PC-9 (cell line): ENCODE measurements at regions not wholly inside any gene's neighbourhood (a gene's known extent, or its start where the extent isn't known, plus 50 kb on each side); places are given as distances from the start of the nearest gene placed in this dataset.

Experiments
- BruUV-seq: library from RNA; stranded (reverse); fragments of 400-500 nt; replicated peaks from 2 replicates; lab custom pipeline; 2021; lab: Mats Ljungman, UMichigan
- CTCF ChIA-PET: fragments of 300-600 bp; sonication (Branson Sonifier 250); formaldehyde crosslinking; loops from one replicate; lab custom pipeline; 2022; ENCODE audit warnings: antibody characterized with exemption; lab: Charles Lee
- POLR2A ChIA-PET: fragments of 300-600 bp; sonication (Branson Sonifier 250); formaldehyde crosslinking; loops from one replicate; lab custom pipeline; 2022; ENCODE audit warnings: antibody characterized with exemption; ENCODE audit not compliant: unreplicated experiment; lab: Charles Lee
- DNase-seq, 2 experiments: peaks; one replicate each; pipeline versions ENCODE4 v3.0.0 to v3.0.0-alpha.2; 2015 to 2022; ENCODE audit warnings: mixed read lengths in 1 of 2
- H2AFZ ChIP-seq: fragments of 200-600 bp; sonication (generic); 2 replicates; pipeline ENCODE4 v1.8.1; 2017; ENCODE audit warnings: antibody characterized with exemption
- H3F3A ChIP-seq: fragments of 200-600 bp; sonication (generic); 2 replicates; pipeline ENCODE4 v1.8.1; 2017; ENCODE audit warnings: antibody characterized with exemption, mild to moderate bottlenecking, low read depth; ENCODE audit not compliant: insufficient read depth
- H3K27ac ChIP-seq: fragments of 200-600 bp; sonication (generic); 2 replicates; pipeline ENCODE4 v1.6.1; 2016; ENCODE audit warnings: mixed run types
- H3K27me3 ChIP-seq: fragments of 200-600 bp; sonication (generic); 2 replicates; pipeline ENCODE4 v1.6.1; 2016; ENCODE audit warnings: low read depth, mixed run types; ENCODE audit not compliant: insufficient read depth
- H3K36me3 ChIP-seq: fragments of 200-600 bp; sonication (generic); 2 replicates; pipeline ENCODE4 v1.6.1; 2016; ENCODE audit warnings: low read depth, mixed run types
- H3K4me1 ChIP-seq: fragments of 200-600 bp; sonication (generic); replicated peaks from 2 replicates; pipeline ENCODE4 v1.6.1; 2016; ENCODE audit warnings: mixed run types; ENCODE audit not compliant: insufficient read depth
- H3K4me2 ChIP-seq: fragments of 200-600 bp; sonication (generic); 2 replicates; pipeline ENCODE4 v1.6.1; 2017; ENCODE audit warnings: mixed run types
- H3K4me3 ChIP-seq: fragments of 200-600 bp; sonication (generic); 2 replicates; pipeline ENCODE4 v1.6.1; 2016; ENCODE audit warnings: mixed run types
- H3K79me2 ChIP-seq: fragments of 200-600 bp; sonication (generic); 2 replicates; pipeline ENCODE4 v1.6.1; 2017; ENCODE audit warnings: low read depth, mixed run types
- H3K9me2 ChIP-seq: fragments of 200-600 bp; sonication (generic); 2 replicates; pipeline ENCODE4 v1.8.1; 2017; ENCODE audit warnings: mild to moderate bottlenecking; ENCODE audit not compliant: insufficient read depth
- H3K9me3 ChIP-seq: fragments of 200-600 bp; sonication (generic); 2 replicates; pipeline ENCODE4 v1.8.1; 2016; ENCODE audit warnings: low read depth; ENCODE audit not compliant: insufficient read depth
- H4K20me1 ChIP-seq: fragments of 200-600 bp; sonication (generic); 2 replicates; pipeline ENCODE4 v1.8.1; 2017; ENCODE audit not compliant: insufficient read depth
- CTCF ChIP-seq: fragments of 200-600 bp; sonication (generic); conservative IDR thresholded peaks from 2 replicates; pipeline ENCODE4 v1.6.1; 2017; ENCODE audit warnings: mixed run types, antibody characterized with exemption, mild to moderate bottlenecking, moderate library complexity
- EZH2 ChIP-seq: fragments of 200-600 bp; sonication (generic); IDR thresholded peaks from 2 replicates; pipeline ENCODE4 v1.8.0; 2017; ENCODE audit warnings: antibody characterized with exemption, low read depth
- intact Hi-C: fragments of 100-400 bp; cut with micrococcal nuclease; formaldehyde crosslinking; loops from one replicate; pipeline ENCODE4 v1.10.0; 2022; ENCODE audit not compliant: unreplicated experiment

GRCh38 chrX:27404366-27404765 is 58.8 kb downstream of the PPP4R3C start:
- H3K4me2 ChIP-seq: no peak overlapping the region
- H3K27ac ChIP-seq: no peak overlapping the region
- no peaks in the 10 kb centered on the region for H3F3A ChIP-seq
- H2AFZ ChIP-seq: no peak overlapping the region
- H3K36me3 ChIP-seq: no peaks in the 10 kb centered on the region
- no peaks in the 10 kb centered on the region for H4K20me1 ChIP-seq
- ChIA-PET POLR2A (interaction anchor here (0.7 kb wide), 1 partner anchor 12 kb away, joined by 15 read pairs; no protein-coding TSS in a partner anchor), CTCF (no interaction called here)
- no TSS peak for BruUV-seq
- no peaks in the 10 kb centered on the region for H3K79me2 ChIP-seq
- H3K4me3 ChIP-seq: no peak overlapping the region
- H3K9me2 ChIP-seq: no peaks in the 10 kb centered on the region
- H3K9me3 ChIP-seq: no peaks in the 10 kb centered on the region
- TF ChIP-seq CTCF (no peak), EZH2 (no peak)
- no peaks in the 10 kb centered on the region for H3K27me3 ChIP-seq
- intact Hi-C loops: no loop called here
- no peak for DNase-seq
- no peaks in the 10 kb centered on the region for H3K4me1 ChIP-seq

DNA sequence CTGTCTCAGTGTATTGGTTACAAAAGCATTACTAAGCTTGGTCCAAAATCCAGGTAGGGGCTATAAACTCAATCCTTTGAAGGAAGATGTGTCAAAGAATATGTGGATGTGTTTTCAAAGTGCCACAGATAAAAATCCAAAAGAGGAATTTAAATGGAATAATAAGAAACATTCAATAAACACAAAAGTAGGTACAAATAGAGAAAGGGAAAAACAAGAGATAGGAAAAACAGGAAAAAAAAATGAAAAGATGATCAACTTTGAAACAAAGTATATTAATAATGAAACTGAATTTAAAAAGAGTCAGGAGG is 64.0 kb downstream of the PPP4R3C start:
- CTCF ChIA-PET: no interaction called here

GRCh38 chrX:27391623-27392022 is 71.5 kb downstream of the PPP4R3C start:
- Histone ChIP-seq H3K4me1 (no peaks in the 10 kb centered on the region), H2AFZ (no peak overlapping the region), H3K9me3 (no peaks in the 10 kb centered on the region), H3K9me2 (no peaks in the 10 kb centered on the region), H3K36me3 (no peaks in the 10 kb centered on the region), H3K27me3 (no peaks in the 10 kb centered on the region), H3K4me2 (no peak overlapping the region), H3K79me2 (no peaks in the 10 kb centered on the region), H3F3A (no peaks in the 10 kb centered on the region), H3K4me3 (no peak overlapping the region), H4K20me1 (no peaks in the 10 kb centered on the region), H3K27ac (no peak overlapping the region)
- no peak for DNase-seq
- ChIA-PET CTCF (no interaction called here), POLR2A (no interaction called here)
- intact Hi-C loops: no loop called here
- BruUV-seq: no TSS peak
- TF ChIP-seq EZH2 (no peak), CTCF (no peak)

More for the DNA sequence above, 64.0 kb downstream of the PPP4R3C start:
- H3K79me2 ChIP-seq: no peaks in the 10 kb centered on the region; the same call in 1 of the 2 replicates
- H3K9me3 ChIP-seq: no peaks in the 10 kb centered on the region
- DNase-seq: no peak
- H3K27ac ChIP-seq: no peak overlapping the region
- peak overlapping the region; percentile 87; the same call in 1 of the 2 replicates for H3K4me3 ChIP-seq
- H3K36me3 ChIP-seq: no peaks in the 10 kb centered on the region
- H3F3A ChIP-seq: no peaks in the 10 kb centered on the region
- BruUV-seq: no TSS peak
- no peaks in the 10 kb centered on the region for H3K9me2 ChIP-seq
- TF ChIP-seq CTCF (no peak; the same call in 1 of the 2 replicates), EZH2 (no peak)
- H4K20me1 ChIP-seq: no peaks in the 10 kb centered on the region
- peak overlapping the region; percentile 95 for H2AFZ ChIP-seq
- H3K4me2 ChIP-seq: no peak overlapping the region
- intact Hi-C loops: no loop called here
- POLR2A ChIA-PET: no interaction called here
- H3K4me1 ChIP-seq: no peaks in the 10 kb centered on the region
- H3K27me3 ChIP-seq: no peaks in the 10 kb centered on the region
